ENCODE measurements at regions not wholly inside any gene's neighbourhood (a gene's known extent, or its start where the extent isn't known, plus 50 kb on each side); places are given as distances from the start of the nearest gene placed in this dataset.

GRCh38 chr4:18914182-18914581 is 892.6 kb upstream of the LCORL start:
- no peak for ATAC-seq (ENCODE audit: low FRiP score in 2 of 2)
- H3K27me3 ChIP-seq, result no peaks in the 10 kb centered on the region
- 91 to 100% methylated on average over 1 of the region's 1 CpG for whole genome bisulfite sequencing, 2 donors
- no peak overlapping the region for H3K27ac ChIP-seq
- H3K36me3 ChIP-seq, result no peaks in the 10 kb centered on the region
- TF ChIP-seq POLR2AphosphoS5 (IDR thresholded peaks at IDR 0.05), result no peak
- TF ChIP-seq POLR2A (IDR thresholded peaks at IDR 0.05), result no peak
- TF ChIP-seq EP300 (IDR thresholded peaks at IDR 0.05), result no peak
- TF ChIP-seq CTCF (IDR thresholded peaks at IDR 0.05), result no peak
- no peak overlapping the region for H3K4me3 ChIP-seq
- no peaks in the 10 kb centered on the region for H3K4me1 ChIP-seq
- H3K9me3 ChIP-seq, result peaks cover 0 to 3% (median 0%) of the 10 kb centered on the region in 4 donors
- no peak for DNase-seq

- TF ChIP-seq POLR2AphosphoS5 (IDR thresholded peaks at IDR 0.05), result no peak
- TF ChIP-seq CTCF (IDR thresholded peaks at IDR 0.05), result no peak
- no peak for TF ChIP-seq EP300 (IDR thresholded peaks at IDR 0.05)
- TF ChIP-seq POLR2A (IDR thresholded peaks at IDR 0.05), result no peak
- no peaks in the 10 kb centered on the region for H3K9me3 ChIP-seq
- no peaks in the 10 kb centered on the region for H3K36me3 ChIP-seq
- no peaks in the 10 kb centered on the region for H3K4me1 ChIP-seq
- H3K27ac ChIP-seq, result no peak overlapping the region
- WGBS, 2 donors, result 56 to 76% methylated on average over 2 of the region's 2 CpGs
- no peaks in the 10 kb centered on the region for H3K27me3 ChIP-seq
- no peak overlapping the region for H3K4me3 ChIP-seq
- DNase-seq (no peak), ATAC-seq (ENCODE audit: low FRiP score in 2 of 2) (no peak)
These were observed 873.4 kb upstream of the LCORL start for GRCh38 chr4:18894928-18895327.

GRCh38 chr4:18882468-18882867 is 860.9 kb upstream of the LCORL start:
- no peak overlapping the region for H3K27ac ChIP-seq
- ATAC-seq (ENCODE audit: low FRiP score in 2 of 2), result peak in 1 of 2 donors; percentile 67
- H3K4me3 ChIP-seq, result no peak overlapping the region
- no peaks in the 10 kb centered on the region for H3K36me3 ChIP-seq
- TF ChIP-seq CTCF (IDR thresholded peaks at IDR 0.05), result no peak
- no peak for DNase-seq
- H3K27me3 ChIP-seq, result no peaks in the 10 kb centered on the region
- 58 to 62% methylated on average over 3 of the region's 3 CpGs for WGBS, 2 donors
- H3K4me1 ChIP-seq, result no peaks in the 10 kb centered on the region
- H3K9me3 ChIP-seq, result no peaks in the 10 kb centered on the region

- no peaks in the 10 kb centered on the region for H3K9me3 ChIP-seq
- 38 to 72% methylated on average over 1 of the region's 1 CpG for WGBS, 2 donors
- DNase-seq (no peak), ATAC-seq (ENCODE audit: low FRiP score in 2 of 2) (no peak)
- H3K27ac ChIP-seq, result no peak overlapping the region
- no peaks in the 10 kb centered on the region for H3K4me1 ChIP-seq
- no peak overlapping the region for H3K4me3 ChIP-seq
- H3K36me3 ChIP-seq, result no peaks in the 10 kb centered on the region
- no peaks in the 10 kb centered on the region for H3K27me3 ChIP-seq
- TF ChIP-seq POLR2A (IDR thresholded peaks at IDR 0.05) (no peak), CTCF (IDR thresholded peaks at IDR 0.05) (no peak), EP300 (IDR thresholded peaks at IDR 0.05) (no peak), POLR2AphosphoS5 (IDR thresholded peaks at IDR 0.05) (no peak)
These were observed 860.0 kb upstream of the LCORL start for GRCh38 chr4:18881556-18881955.

GRCh38 chr4:18880871-18881270 is 859.3 kb upstream of the LCORL start:
- Histone ChIP-seq H3K9me3 (no peaks in the 10 kb centered on the region), H3K4me3 (no peak overlapping the region), H3K27ac (no peak overlapping the region), H3K27me3 (no peaks in the 10 kb centered on the region), H3K4me1 (no peaks in the 10 kb centered on the region), H3K36me3 (no peaks in the 10 kb centered on the region)
- TF ChIP-seq EP300 (IDR thresholded peaks at IDR 0.05), result no peak
- no peak for TF ChIP-seq POLR2A (IDR thresholded peaks at IDR 0.05)
- DNase-seq (no peak), ATAC-seq (ENCODE audit: low FRiP score in 2 of 2) (no peak)
- WGBS, 2 donors, result 53 to 60% methylated on average over 2 of the region's 2 CpGs
